Loucy (cell line): ENCODE measurements at regions not wholly inside any gene's neighbourhood (a gene's known extent, or its start where the extent isn't known, plus 50 kb on each side); places are given as distances from the start of the nearest gene placed in this dataset.

Experiments
- CTCF ChIP-seq: fragments of 200-600 bp; sonication (generic); conservative IDR thresholded peaks from 2 replicates; pipeline ENCODE4 v1.5.1; 2014; ENCODE audit warnings: mild to moderate bottlenecking, antibody characterized with exemption, low read length
- EZH2phosphoT487 ChIP-seq: fragments of 200-600 bp; IDR thresholded peaks from 2 replicates; pipeline ENCODE4 v1.6.1; 2018; ENCODE audit warnings: antibody characterized with exemption, mild to moderate bottlenecking, moderate library complexity, borderline replicate concordance

GRCh38 chr12:13425766-13426165, 229.2 kb downstream of the EMP1 start:
- TF ChIP-seq CTCF, result no peak
- no peak for TF ChIP-seq EZH2phosphoT487
